ENCODE measurements at regions not wholly inside any gene's neighbourhood (a gene's known extent, or its start where the extent isn't known, plus 50 kb on each side); places are given as distances from the start of the nearest gene placed in this dataset.

- TF ChIP-seq CTCF (IDR thresholded peaks at IDR 0.05; ENCODE audit: low read length) (no peak), EZH2 (IDR thresholded peaks at IDR 0.05; ENCODE audit: borderline replicate concordance, low read length) (no peak)
These were observed 129.4 kb upstream of the ZNF746 start for GRCh38 chr7:149626972-149627371.
